HEK293 (cell line): ENCODE measurements at regions not wholly inside any gene's neighbourhood (a gene's known extent, or its start where the extent isn't known, plus 50 kb on each side); places are given as distances from the start of the nearest gene placed in this dataset.

Experiments used
- CTCF ChIA-PET: fragments of 350-600 bp; formaldehyde crosslinking; extraction: SDS; loops from one replicate; lab custom pipeline; 2021; ENCODE audit warnings: antibody characterized with exemption; lab: Yijun Ruan, JAX
- POLR2A ChIA-PET: fragments of 300-600 bp; formaldehyde crosslinking; extraction: SDS; loops from one replicate; lab custom pipeline; 2020; ENCODE audit warnings: antibody characterized with exemption, inconsistent platforms; lab: Yijun Ruan, JAX
- H3K27ac ChIP-seq: fragments of 200-500 bp; sonication (Bioruptor generic); 2 replicates; pipeline ENCODE4 v1.5.1; 2014; ENCODE audit warnings: low read depth, low read length, control low read depth, inconsistent platforms; ENCODE audit errors: extremely low read depth
- H3K36me3 ChIP-seq, 2 experiments: fragments of 200-500 bp in 1 of 2; sonication (Bioruptor generic) in 1 of 2; 1 replicate in 1 of 2; 2 replicates in 1 of 2; pipeline ENCODE4 v1.5.1; 2014 to 2017; ENCODE audit warnings: inconsistent platforms in 2 of 2, low read length in 2 of 2; ENCODE audit not compliant: control insufficient read depth in 2 of 2, insufficient read depth in 1 of 2
- H3K4me1 ChIP-seq: fragments of 200-500 bp; sonication (Bioruptor generic); 2 replicates; pipeline ENCODE4 v1.5.1; 2014; ENCODE audit warnings: mild to moderate bottlenecking, low read length, inconsistent platforms; ENCODE audit not compliant: control insufficient read depth, insufficient read depth
- H3K4me3 ChIP-seq: 2 replicates; pipeline ENCODE4 v1.5.1; 2011; ENCODE audit warnings: low read depth, mild to moderate bottlenecking, control low read depth, low read length, moderate library complexity
- H3K9me3 ChIP-seq: fragments of 200-500 bp; sonication (Bioruptor generic); 2 replicates; pipeline ENCODE4 v1.5.1; 2014; ENCODE audit warnings: low read depth, low read length, inconsistent platforms; ENCODE audit not compliant: control insufficient read depth, insufficient read depth
- HOXC10 ChIP-seq: sonication (generic); formaldehyde crosslinking; IDR thresholded peaks from 2 replicates; pipeline ENCODE4 v1.8.1; 2023; ENCODE audit warnings: mild to moderate bottlenecking, missing genetic modification reagents
- KLF8 ChIP-seq: fragments of 450-650 bp; formaldehyde crosslinking; IDR thresholded peaks from 2 replicates; pipeline ENCODE4 v1.5.1; 2016; ENCODE audit warnings: missing biosample characterization, missing genetic modification characterization
- MEIS1 ChIP-seq: sonication (generic); formaldehyde crosslinking; IDR thresholded peaks from 2 replicates; pipeline ENCODE4 v1.8.1; 2022; ENCODE audit warnings: missing genetic modification reagents, mild to moderate bottlenecking, borderline replicate concordance
- RBAK ChIP-seq: fragments of 450-650 bp; formaldehyde crosslinking; IDR thresholded peaks from 2 replicates; pipeline ENCODE4 v1.5.1; 2016; ENCODE audit warnings: missing biosample characterization, missing genetic modification characterization
- REPIN1 ChIP-seq: fragments of 450-650 bp; formaldehyde crosslinking; IDR thresholded peaks from 2 replicates; pipeline ENCODE4 v1.5.1; 2017; ENCODE audit warnings: missing biosample characterization, missing genetic modification characterization, low read depth
- ZFHX2 ChIP-seq: fragments of 450-650 bp; formaldehyde crosslinking; conservative IDR thresholded peaks from 2 replicates; pipeline ENCODE4 v1.5.1; 2016; ENCODE audit warnings: missing biosample characterization, missing genetic modification characterization
- ZNF169 ChIP-seq: fragments of 450-650 bp; formaldehyde crosslinking; IDR thresholded peaks from 2 replicates; pipeline ENCODE4 v1.5.1; 2016; ENCODE audit warnings: missing biosample characterization, missing genetic modification characterization
- ZNF248 ChIP-seq: fragments of 450-650 bp; formaldehyde crosslinking; IDR thresholded peaks from 2 replicates; pipeline ENCODE4 v1.5.1; 2017; ENCODE audit warnings: missing biosample characterization, missing genetic modification characterization
- ZNF426 ChIP-seq: fragments of 450-650 bp; formaldehyde crosslinking; IDR thresholded peaks from 2 replicates; pipeline ENCODE4 v1.5.1; 2017; ENCODE audit warnings: missing biosample characterization, missing genetic modification characterization, mild to moderate bottlenecking, inconsistent platforms, moderate library complexity
- ZNF433 ChIP-seq: fragments of 450-650 bp; formaldehyde crosslinking; IDR thresholded peaks from 2 replicates; pipeline ENCODE4 v1.5.1; 2016; ENCODE audit warnings: missing biosample characterization, missing genetic modification characterization, low read depth
- ZNF544 ChIP-seq: fragments of 450-650 bp; formaldehyde crosslinking; IDR thresholded peaks from 2 replicates; pipeline ENCODE4 v1.5.0; 2017; ENCODE audit warnings: missing biosample characterization, missing genetic modification characterization
- ZNF610 ChIP-seq: fragments of 450-650 bp; formaldehyde crosslinking; IDR thresholded peaks from 2 replicates; pipeline ENCODE4 v1.5.1; 2016; ENCODE audit warnings: missing biosample characterization, missing genetic modification characterization, borderline replicate concordance
- ZNF654 ChIP-seq: fragments of 450-650 bp; formaldehyde crosslinking; IDR thresholded peaks from 2 replicates; pipeline ENCODE4 v1.5.1; 2016; ENCODE audit warnings: low read depth, missing biosample characterization, missing genetic modification characterization
- ZNF664 ChIP-seq: fragments of 450-650 bp; formaldehyde crosslinking; IDR thresholded peaks from 2 replicates; pipeline ENCODE4 v1.5.1; 2016; ENCODE audit warnings: missing biosample characterization, missing genetic modification characterization
- ZNF701 ChIP-seq: fragments of 450-650 bp; formaldehyde crosslinking; IDR thresholded peaks from 2 replicates; pipeline ENCODE4 v1.5.1; 2016; ENCODE audit warnings: missing biosample characterization, missing genetic modification characterization
- ZNF776 ChIP-seq: fragments of 450-650 bp; formaldehyde crosslinking; IDR thresholded peaks from 2 replicates; pipeline ENCODE4 v1.5.0; 2017; ENCODE audit warnings: missing biosample characterization, missing genetic modification characterization, borderline replicate concordance
- ZSCAN30 ChIP-seq: fragments of 450-650 bp; IDR thresholded peaks from 2 replicates; pipeline ENCODE4 v1.5.1; 2018; ENCODE audit warnings: missing biosample characterization, mild to moderate bottlenecking, missing genetic modification characterization, moderate library complexity
- TF ChIP-seq, protein P1 (sequence below): fragments of 450-650 bp; formaldehyde crosslinking; IDR thresholded peaks from 2 replicates; pipeline ENCODE4 v1.5.1; 2016; ENCODE audit warnings: missing biosample characterization, missing genetic modification characterization
- TF ChIP-seq, protein P2 (sequence below): fragments of 450-650 bp; formaldehyde crosslinking; IDR thresholded peaks from 2 replicates; pipeline ENCODE4 v1.5.1; 2016; ENCODE audit warnings: missing biosample characterization, missing genetic modification characterization
- TF ChIP-seq, protein P3 (sequence below): fragments of 450-650 bp; formaldehyde crosslinking; IDR thresholded peaks from 2 replicates; pipeline ENCODE4 v1.5.1; 2016; ENCODE audit warnings: missing biosample characterization, missing genetic modification characterization, borderline replicate concordance
- TF ChIP-seq, protein P4 (sequence below): IDR thresholded peaks from 2 replicates; pipeline ENCODE4 v1.6.1; 2011; ENCODE audit warnings: mild to moderate bottlenecking, low read depth, low read length, borderline replicate concordance
- TF ChIP-seq, protein P5 (sequence below): fragments of 450-650 bp; formaldehyde crosslinking; IDR thresholded peaks from 2 replicates; pipeline ENCODE4 v1.5.1; 2016; ENCODE audit warnings: missing biosample characterization, missing genetic modification characterization
- TF ChIP-seq, protein P6 (sequence below): fragments of 450-650 bp; formaldehyde crosslinking; IDR thresholded peaks from 2 replicates; pipeline ENCODE4 v1.5.1; 2016; ENCODE audit warnings: missing biosample characterization, missing genetic modification characterization

DNA sequence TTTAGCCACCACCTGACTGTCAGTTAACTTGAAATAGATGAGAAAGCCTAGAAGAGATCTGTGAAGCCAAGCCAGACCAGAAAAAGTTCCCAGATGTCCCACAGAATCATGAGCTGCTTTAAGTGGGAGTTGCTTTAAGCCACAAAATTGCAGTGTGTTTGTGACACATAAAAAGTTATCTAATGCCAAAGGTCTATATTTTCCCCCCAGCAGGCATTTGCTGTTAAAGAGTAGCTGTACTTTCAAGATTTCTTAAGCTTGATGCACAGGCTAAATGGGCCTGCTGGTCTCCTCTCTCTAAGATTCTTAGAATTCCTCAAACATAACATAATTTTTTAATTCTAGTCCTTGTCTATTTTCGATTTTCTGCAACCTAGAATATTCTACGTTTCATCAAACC lies 825.7 kb downstream of the FAM181B start:
- Histone ChIP-seq H3K4me3 (no peak overlapping the region), H3K9me3 (no peaks in the 10 kb centered on the region), H3K27ac (no peak overlapping the region), H3K36me3 (no peaks in the 10 kb centered on the region), H3K4me1 (no peaks in the 10 kb centered on the region)
- ChIA-PET CTCF (no interaction called here), POLR2A (no interaction called here)
- TF ChIP-seq HOXC10 (CRISPR knock-in tag) (no peak), MEIS1 (CRISPR knock-in tag) (no peak), ZNF654 (tag by site-specific recombination) (no peak), KLF8 (tag by site-specific recombination) (no peak), ZNF664 (tag by site-specific recombination) (no peak), ZNF169 (tag by site-specific recombination) (no peak), ZNF248 (tag by site-specific recombination) (no peak), ZNF433 (tag by site-specific recombination) (no peak), ZNF610 (tag by site-specific recombination) (no peak), ZNF426 (tag by site-specific recombination) (no peak), ZSCAN30 (tag by site-specific recombination) (no peak), REPIN1 (tag by site-specific recombination) (no peak), ZNF544 (tag by site-specific recombination) (no peak)
- TF ChIP-seq, protein P1, sequence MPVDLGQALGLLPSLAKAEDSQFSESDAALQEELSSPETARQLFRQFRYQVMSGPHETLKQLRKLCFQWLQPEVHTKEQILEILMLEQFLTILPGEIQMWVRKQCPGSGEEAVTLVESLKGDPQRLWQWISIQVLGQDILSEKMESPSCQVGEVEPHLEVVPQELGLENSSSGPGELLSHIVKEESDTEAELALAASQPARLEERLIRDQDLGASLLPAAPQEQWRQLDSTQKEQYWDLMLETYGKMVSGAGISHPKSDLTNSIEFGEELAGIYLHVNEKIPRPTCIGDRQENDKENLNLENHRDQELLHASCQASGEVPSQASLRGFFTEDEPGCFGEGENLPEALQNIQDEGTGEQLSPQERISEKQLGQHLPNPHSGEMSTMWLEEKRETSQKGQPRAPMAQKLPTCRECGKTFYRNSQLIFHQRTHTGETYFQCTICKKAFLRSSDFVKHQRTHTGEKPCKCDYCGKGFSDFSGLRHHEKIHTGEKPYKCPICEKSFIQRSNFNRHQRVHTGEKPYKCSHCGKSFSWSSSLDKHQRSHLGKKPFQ (tag by site-specific recombination) = no peak
- TF ChIP-seq, protein P2, sequence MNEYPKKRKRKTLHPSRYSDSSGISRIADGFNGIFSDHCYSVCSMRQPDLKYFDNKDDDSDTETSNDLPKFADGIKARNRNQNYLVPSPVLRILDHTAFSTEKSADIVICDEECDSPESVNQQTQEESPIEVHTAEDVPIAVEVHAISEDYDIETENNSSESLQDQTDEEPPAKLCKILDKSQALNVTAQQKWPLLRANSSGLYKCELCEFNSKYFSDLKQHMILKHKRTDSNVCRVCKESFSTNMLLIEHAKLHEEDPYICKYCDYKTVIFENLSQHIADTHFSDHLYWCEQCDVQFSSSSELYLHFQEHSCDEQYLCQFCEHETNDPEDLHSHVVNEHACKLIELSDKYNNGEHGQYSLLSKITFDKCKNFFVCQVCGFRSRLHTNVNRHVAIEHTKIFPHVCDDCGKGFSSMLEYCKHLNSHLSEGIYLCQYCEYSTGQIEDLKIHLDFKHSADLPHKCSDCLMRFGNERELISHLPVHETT (tag by site-specific recombination) = no peak
- TF ChIP-seq, protein P3, sequence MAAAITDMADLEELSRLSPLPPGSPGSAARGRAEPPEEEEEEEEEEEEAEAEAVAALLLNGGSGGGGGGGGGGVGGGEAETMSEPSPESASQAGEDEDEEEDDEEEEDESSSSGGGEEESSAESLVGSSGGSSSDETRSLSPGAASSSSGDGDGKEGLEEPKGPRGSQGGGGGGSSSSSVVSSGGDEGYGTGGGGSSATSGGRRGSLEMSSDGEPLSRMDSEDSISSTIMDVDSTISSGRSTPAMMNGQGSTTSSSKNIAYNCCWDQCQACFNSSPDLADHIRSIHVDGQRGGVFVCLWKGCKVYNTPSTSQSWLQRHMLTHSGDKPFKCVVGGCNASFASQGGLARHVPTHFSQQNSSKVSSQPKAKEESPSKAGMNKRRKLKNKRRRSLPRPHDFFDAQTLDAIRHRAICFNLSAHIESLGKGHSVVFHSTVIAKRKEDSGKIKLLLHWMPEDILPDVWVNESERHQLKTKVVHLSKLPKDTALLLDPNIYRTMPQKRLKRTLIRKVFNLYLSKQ = no peak
- TF ChIP-seq, protein P4, sequence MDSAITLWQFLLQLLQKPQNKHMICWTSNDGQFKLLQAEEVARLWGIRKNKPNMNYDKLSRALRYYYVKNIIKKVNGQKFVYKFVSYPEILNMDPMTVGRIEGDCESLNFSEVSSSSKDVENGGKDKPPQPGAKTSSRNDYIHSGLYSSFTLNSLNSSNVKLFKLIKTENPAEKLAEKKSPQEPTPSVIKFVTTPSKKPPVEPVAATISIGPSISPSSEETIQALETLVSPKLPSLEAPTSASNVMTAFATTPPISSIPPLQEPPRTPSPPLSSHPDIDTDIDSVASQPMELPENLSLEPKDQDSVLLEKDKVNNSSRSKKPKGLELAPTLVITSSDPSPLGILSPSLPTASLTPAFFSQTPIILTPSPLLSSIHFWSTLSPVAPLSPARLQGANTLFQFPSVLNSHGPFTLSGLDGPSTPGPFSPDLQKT = no peak
- TF ChIP-seq, protein P5, sequence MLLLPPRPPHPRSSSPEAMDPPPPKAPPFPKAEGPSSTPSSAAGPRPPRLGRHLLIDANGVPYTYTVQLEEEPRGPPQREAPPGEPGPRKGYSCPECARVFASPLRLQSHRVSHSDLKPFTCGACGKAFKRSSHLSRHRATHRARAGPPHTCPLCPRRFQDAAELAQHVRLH (tag by site-specific recombination) = no peak
- TF ChIP-seq, protein P6, sequence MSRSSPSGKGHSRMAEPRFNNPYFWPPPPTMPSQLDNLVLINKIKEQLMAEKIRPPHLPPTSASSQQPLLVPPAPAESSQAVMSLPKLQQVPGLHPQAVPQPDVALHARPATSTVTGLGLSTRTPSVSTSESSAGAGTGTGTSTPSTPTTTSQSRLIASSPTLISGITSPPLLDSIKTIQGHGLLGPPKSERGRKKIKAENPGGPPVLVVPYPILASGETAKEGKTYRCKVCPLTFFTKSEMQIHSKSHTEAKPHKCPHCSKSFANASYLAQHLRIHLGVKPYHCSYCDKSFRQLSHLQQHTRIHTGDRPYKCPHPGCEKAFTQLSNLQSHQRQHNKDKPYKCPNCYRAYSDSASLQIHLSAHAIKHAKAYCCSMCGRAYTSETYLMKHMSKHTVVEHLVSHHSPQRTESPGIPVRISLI (tag by site-specific recombination) = no peak

DNA sequence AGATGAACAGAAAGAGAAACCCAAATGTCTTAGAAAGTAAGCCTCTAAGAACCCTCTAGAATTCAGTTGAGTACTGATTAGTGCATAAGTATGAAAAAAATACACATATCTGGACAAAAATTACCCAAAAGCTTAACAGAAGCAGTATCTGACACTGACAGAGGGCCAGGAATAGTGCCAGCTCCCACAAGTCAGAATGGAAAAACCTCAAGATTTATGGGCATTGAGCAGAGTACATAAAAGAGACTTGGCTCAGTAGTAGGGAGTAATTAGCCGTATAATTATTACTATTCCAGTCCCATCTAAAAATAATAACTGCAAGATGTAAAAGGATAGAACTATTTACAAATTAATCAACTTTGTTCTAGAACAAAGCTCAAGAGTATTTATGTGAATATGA lies 834.5 kb downstream of the FAM181B start:
- ChIA-PET POLR2A (no interaction called here), CTCF (no interaction called here)
- Histone ChIP-seq H3K27ac (no peak overlapping the region), H3K4me1 (no peaks in the 10 kb centered on the region), H3K9me3 (no peaks in the 10 kb centered on the region), H3K36me3 (no peaks in the 10 kb centered on the region), H3K4me3 (no peak overlapping the region)
- no peak for TF ChIP-seq ZNF776 (tag by site-specific recombination)
- no peak for TF ChIP-seq ZNF701 (tag by site-specific recombination)
- TF ChIP-seq ZFHX2 (tag by site-specific recombination) = no peak
- TF ChIP-seq RBAK = no peak
